Thoracic aorta (tissue), 2 donors: ENCODE measurements at regions not wholly inside any gene's neighbourhood (a gene's known extent, or its start where the extent isn't known, plus 50 kb on each side); places are given as distances from the start of the nearest gene placed in this dataset.

Experiments
- ATAC-seq: fragments of 150-250 bp; one replicate; pipeline ENCODE4 v1.8.0; 2017; ENCODE audit warnings: low read depth; ENCODE audit not compliant: insufficient number of reproducible peaks, low FRiP score
- DNase-seq: peaks from one replicate; pipeline ENCODE4 v3.0.0-alpha.2; 2020; ENCODE audit warnings: low spot score
- H3K27ac ChIP-seq, 2 donors: fragments of 200-600 bp; sonication (generic); 1 replicate in 1 of 2; 2 replicates in 1 of 2; pipeline ENCODE4 v1.5.1; 2016; ENCODE audit warnings: mild to moderate bottlenecking in 2 of 2, moderate library complexity in 2 of 2
- H3K27me3 ChIP-seq: fragments of 200-600 bp; sonication (generic); replicated peaks from 2 replicates; pipeline ENCODE4 v1.6.0; 2016; ENCODE audit warnings: mild to moderate bottlenecking; ENCODE audit not compliant: insufficient read depth
- H3K36me3 ChIP-seq: fragments of 200-600 bp; sonication (generic); one replicate; pipeline ENCODE4 v1.5.1; 2016
- H3K4me1 ChIP-seq, 2 donors: fragments of 200-600 bp; sonication (generic); 1 replicate in 1 of 2; 2 replicates in 1 of 2; pipeline versions ENCODE4 v1.5.1 to v1.6.0; 2016; ENCODE audit warnings: low read depth in 2 of 2, mild to moderate bottlenecking in 1 of 2; ENCODE audit not compliant: control insufficient read depth in 1 of 2
- H3K4me3 ChIP-seq: fragments of 200-600 bp; sonication (generic); 2 replicates; pipeline ENCODE4 v1.5.1; 2016; ENCODE audit warnings: mild to moderate bottlenecking
- H3K9me3 ChIP-seq: fragments of 200-600 bp; sonication (generic); 2 replicates; pipeline ENCODE4 v1.5.1; 2016
- TF ChIP-seq, protein P1 (sequence below): fragments of 200-600 bp; sonication (generic); IDR thresholded peaks from one replicate; pipeline ENCODE4 v1.5.1; 2019; ENCODE audit warnings: antibody characterized with exemption

- no peaks in the 10 kb centered on the region for H3K36me3 ChIP-seq
- H3K9me3 ChIP-seq: no peaks in the 10 kb centered on the region
- no peak overlapping the region for H3K27ac ChIP-seq
- no peaks in the 10 kb centered on the region for H3K4me1 ChIP-seq
- TF ChIP-seq, protein P1, sequence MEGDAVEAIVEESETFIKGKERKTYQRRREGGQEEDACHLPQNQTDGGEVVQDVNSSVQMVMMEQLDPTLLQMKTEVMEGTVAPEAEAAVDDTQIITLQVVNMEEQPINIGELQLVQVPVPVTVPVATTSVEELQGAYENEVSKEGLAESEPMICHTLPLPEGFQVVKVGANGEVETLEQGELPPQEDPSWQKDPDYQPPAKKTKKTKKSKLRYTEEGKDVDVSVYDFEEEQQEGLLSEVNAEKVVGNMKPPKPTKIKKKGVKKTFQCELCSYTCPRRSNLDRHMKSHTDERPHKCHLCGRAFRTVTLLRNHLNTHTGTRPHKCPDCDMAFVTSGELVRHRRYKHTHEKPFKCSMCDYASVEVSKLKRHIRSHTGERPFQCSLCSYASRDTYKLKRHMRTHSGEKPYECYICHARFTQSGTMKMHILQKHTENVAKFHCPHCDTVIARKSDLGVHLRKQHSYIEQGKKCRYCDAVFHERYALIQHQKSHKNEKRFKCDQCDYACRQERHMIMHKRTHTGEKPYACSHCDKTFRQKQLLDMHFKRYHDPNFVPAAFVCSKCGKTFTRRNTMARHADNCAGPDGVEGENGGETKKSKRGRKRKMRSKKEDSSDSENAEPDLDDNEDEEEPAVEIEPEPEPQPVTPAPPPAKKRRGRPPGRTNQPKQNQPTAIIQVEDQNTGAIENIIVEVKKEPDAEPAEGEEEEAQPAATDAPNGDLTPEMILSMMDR: no peak
- DNase-seq (no peak), ATAC-seq (no peak)
- H3K4me3 ChIP-seq: no peak overlapping the region
- H3K27me3 ChIP-seq: no peaks in the 10 kb centered on the region
These were observed 411.6 kb downstream of the STIM2 start for GRCh38 chr4:27272217-27272616.

DNA sequence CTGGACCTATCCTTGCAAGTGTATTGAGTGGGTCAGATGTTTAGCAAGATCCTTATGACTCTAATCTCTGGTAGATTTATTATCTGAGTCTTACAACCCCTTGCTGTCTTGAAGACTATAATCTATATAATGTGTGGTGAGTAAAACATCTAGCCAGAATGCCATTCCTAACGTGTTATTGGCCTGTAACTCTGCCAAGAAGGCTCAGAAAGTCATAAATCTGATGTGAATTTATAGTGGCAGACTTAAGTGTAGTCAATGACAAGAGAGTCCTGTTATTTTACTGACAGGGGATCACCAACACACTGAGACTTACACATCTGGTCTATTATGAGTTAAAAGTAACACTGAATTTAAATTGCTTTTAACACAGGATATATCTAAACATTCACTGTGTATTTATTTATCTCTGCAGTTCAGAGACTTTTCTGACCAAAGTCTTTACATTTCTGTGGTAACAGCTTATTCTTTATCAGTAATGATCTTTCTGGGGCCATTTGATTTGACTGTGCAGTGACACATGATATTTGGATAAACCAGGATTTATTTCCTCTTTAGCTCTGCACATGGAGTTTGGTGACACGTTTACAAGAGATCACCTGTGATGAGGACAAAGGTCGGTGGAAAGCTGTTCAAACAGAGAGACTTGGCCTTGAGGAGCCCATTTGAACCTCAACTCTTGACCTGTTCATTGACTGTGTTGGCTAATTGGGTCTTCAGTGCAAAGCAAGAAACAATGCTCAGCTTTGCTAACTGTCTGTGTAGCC, 415.8 kb downstream of the STIM2 start:
- DNase-seq (no peak), ATAC-seq (no peak)
- H3K27me3 ChIP-seq: no peaks in the 10 kb centered on the region
- no peak overlapping the region for H3K27ac ChIP-seq
- no peaks in the 10 kb centered on the region for H3K4me1 ChIP-seq
- H3K9me3 ChIP-seq: no peaks in the 10 kb centered on the region
- H3K4me3 ChIP-seq: no peak overlapping the region
- TF ChIP-seq, protein P1: no peak
- H3K36me3 ChIP-seq: no peaks in the 10 kb centered on the region

GRCh38 chr4:27278615-27279375, 418.2 kb downstream of the STIM2 start:
- Histone ChIP-seq H3K27ac (no peak overlapping the region), H3K36me3 (no peaks in the 10 kb centered on the region), H3K4me3 (no peak overlapping the region), H3K9me3 (no peaks in the 10 kb centered on the region), H3K27me3 (no peaks in the 10 kb centered on the region), H3K4me1 (no peaks in the 10 kb centered on the region)
- TF ChIP-seq, protein P1: no peak
- DNase-seq (no peak), ATAC-seq (no peak)

GRCh38 chr4:27288496-27288895, 427.9 kb downstream of the STIM2 start:
- Histone ChIP-seq H3K9me3 (no peaks in the 10 kb centered on the region), H3K27me3 (no peaks in the 10 kb centered on the region), H3K4me3 (no peak overlapping the region), H3K27ac (no peak overlapping the region), H3K36me3 (no peaks in the 10 kb centered on the region), H3K4me1 (no peaks in the 10 kb centered on the region)
- ATAC-seq (no peak), DNase-seq (no peak)
- TF ChIP-seq, protein P1: no peak

DNA sequence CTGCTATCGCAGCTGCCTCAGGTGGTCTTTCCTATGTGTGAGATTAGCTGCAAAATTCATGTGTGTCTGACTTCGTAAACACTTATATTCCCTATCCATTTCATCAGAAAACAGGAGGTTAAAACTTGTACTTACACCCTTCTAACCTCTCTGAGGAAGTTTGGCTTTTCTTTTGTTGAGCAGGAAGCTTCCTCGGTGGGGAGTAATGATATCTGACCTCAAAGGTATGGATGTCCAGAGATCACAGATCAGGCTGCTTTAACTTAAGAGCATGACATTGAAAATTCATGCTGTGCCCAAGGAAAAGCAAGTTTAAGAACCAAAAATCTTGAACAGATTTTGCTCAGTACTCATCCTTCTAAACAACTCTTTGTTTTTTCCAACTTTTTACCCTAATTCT, 429.1 kb downstream of the STIM2 start:
- no peaks in the 10 kb centered on the region for H3K4me1 ChIP-seq
- H3K4me3 ChIP-seq: no peak overlapping the region
- H3K9me3 ChIP-seq: no peaks in the 10 kb centered on the region
- H3K27me3 ChIP-seq: no peaks in the 10 kb centered on the region
- no peak for DNase-seq
- no peaks in the 10 kb centered on the region for H3K36me3 ChIP-seq
- ATAC-seq: no peak
- no peak overlapping the region for H3K27ac ChIP-seq
- TF ChIP-seq, protein P1: no peak
